MCF 10A (cell line): ENCODE measurements at regions not wholly inside any gene's neighbourhood (a gene's known extent, or its start where the extent isn't known, plus 50 kb on each side); places are given as distances from the start of the nearest gene placed in this dataset.

Experiments used
- BruUV-seq: library from RNA; stranded (reverse); fragments of 400-500 nt; replicated peaks from 2 replicates; lab custom pipeline; 2021; lab: Mats Ljungman, UMichigan
- CTCF ChIA-PET: fragments of 300-600 bp; sonication (Branson Sonifier 250); formaldehyde crosslinking; extraction: SDS; loops from one replicate; lab custom pipeline; 2021; ENCODE audit warnings: antibody characterized with exemption, inconsistent platforms; lab: Yijun Ruan, JAX
- POLR2A ChIA-PET: fragments of 300-600, 350-650 bp; sonication (Branson Sonifier 250); formaldehyde crosslinking; extraction: SDS; loops from one replicate; lab custom pipeline; 2020; ENCODE audit warnings: antibody characterized with exemption, inconsistent platforms; lab: Yijun Ruan, JAX
- DNase-seq: peaks from one replicate; pipeline ENCODE4 v3.0.0-alpha.2; 2018; ENCODE audit not compliant: unreplicated experiment
- H3K27ac Mint-ChIP-seq: one replicate; pipeline ENCODE4 v1.8.0; 2022; ENCODE audit warnings: mild to moderate bottlenecking, low read depth, mixed read lengths; ENCODE audit not compliant: unreplicated experiment
- H3K27me3 Mint-ChIP-seq: one replicate; pipeline ENCODE4 v1.8.0; 2022; ENCODE audit warnings: mixed read lengths; ENCODE audit not compliant: insufficient read depth, unreplicated experiment
- H3K36me3 Mint-ChIP-seq: one replicate; pipeline ENCODE4 v1.8.0; 2022; ENCODE audit warnings: mild to moderate bottlenecking, moderate library complexity, mixed read lengths; ENCODE audit not compliant: insufficient read depth, unreplicated experiment
- H3K4me1 Mint-ChIP-seq: one replicate; pipeline ENCODE4 v1.8.0; 2022; ENCODE audit warnings: mixed read lengths; ENCODE audit not compliant: insufficient read depth, unreplicated experiment
- H3K4me3 Mint-ChIP-seq: one replicate; pipeline ENCODE4 v1.8.0; 2022; ENCODE audit warnings: mild to moderate bottlenecking, moderate library complexity, mixed read lengths; ENCODE audit not compliant: unreplicated experiment
- H3K9me3 Mint-ChIP-seq: one replicate; pipeline ENCODE4 v1.8.0; 2022; ENCODE audit warnings: mixed read lengths; ENCODE audit not compliant: unreplicated experiment
- intact Hi-C: fragments of 100-400 bp; cut with micrococcal nuclease; formaldehyde crosslinking; loops from 2 replicates; pipeline ENCODE4 v1.14.1; 2022
- TF ChIP-seq, protein P1 (sequence below): fragments of 200-600 bp; IDR thresholded peaks from one replicate; pipeline ENCODE4 v1.8.0; 2022; ENCODE audit warnings: antibody characterized with exemption, mild to moderate bottlenecking; ENCODE audit not compliant: unreplicated experiment

DNA sequence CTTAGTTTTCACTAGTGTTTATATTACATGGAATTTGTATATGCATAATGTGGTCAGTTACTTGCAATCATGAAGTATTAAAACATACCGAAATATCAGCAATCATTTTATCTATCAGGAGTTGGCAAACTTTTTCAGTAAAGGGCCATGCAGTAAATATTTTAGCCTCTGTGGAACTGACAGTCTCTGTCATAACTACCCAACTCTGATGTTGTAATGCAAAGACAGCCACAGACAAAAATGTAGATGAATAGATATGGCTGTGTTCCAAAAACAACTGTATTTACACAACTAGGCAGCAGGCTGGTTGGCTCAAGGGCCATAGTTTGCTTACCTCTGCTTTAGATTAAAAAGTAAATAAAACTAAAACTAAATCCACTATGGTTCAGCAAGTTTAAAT lies 200.2 kb downstream of the HS3ST1 start:
- no peak overlapping the region for H3K4me3 Mint-ChIP-seq
- H3K27me3 Mint-ChIP-seq, result peaks cover 13% of the 10 kb centered on the region
- TF ChIP-seq, protein P1, sequence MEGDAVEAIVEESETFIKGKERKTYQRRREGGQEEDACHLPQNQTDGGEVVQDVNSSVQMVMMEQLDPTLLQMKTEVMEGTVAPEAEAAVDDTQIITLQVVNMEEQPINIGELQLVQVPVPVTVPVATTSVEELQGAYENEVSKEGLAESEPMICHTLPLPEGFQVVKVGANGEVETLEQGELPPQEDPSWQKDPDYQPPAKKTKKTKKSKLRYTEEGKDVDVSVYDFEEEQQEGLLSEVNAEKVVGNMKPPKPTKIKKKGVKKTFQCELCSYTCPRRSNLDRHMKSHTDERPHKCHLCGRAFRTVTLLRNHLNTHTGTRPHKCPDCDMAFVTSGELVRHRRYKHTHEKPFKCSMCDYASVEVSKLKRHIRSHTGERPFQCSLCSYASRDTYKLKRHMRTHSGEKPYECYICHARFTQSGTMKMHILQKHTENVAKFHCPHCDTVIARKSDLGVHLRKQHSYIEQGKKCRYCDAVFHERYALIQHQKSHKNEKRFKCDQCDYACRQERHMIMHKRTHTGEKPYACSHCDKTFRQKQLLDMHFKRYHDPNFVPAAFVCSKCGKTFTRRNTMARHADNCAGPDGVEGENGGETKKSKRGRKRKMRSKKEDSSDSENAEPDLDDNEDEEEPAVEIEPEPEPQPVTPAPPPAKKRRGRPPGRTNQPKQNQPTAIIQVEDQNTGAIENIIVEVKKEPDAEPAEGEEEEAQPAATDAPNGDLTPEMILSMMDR, result no peak
- peak; percentile 77 for DNase-seq
- peaks cover 13% of the 10 kb centered on the region for H3K4me1 Mint-ChIP-seq
- ChIA-PET CTCF (interaction anchor here (0.5 to 0.8 kb wide), 2 partner anchors 13 to 138 kb away, joined by 3 to 4 read pairs; no protein-coding TSS in a partner anchor), POLR2A (interaction anchor here (1.6 kb wide), 1 partner anchor 11 kb away, joined by 5 read pairs; no protein-coding TSS in a partner anchor)
- H3K27ac Mint-ChIP-seq, result no peak overlapping the region
- no peaks in the 10 kb centered on the region for H3K9me3 Mint-ChIP-seq
- intact Hi-C loops, result no loop called here
- no TSS peak for BruUV-seq
- H3K36me3 Mint-ChIP-seq, result no peaks in the 10 kb centered on the region

DNA sequence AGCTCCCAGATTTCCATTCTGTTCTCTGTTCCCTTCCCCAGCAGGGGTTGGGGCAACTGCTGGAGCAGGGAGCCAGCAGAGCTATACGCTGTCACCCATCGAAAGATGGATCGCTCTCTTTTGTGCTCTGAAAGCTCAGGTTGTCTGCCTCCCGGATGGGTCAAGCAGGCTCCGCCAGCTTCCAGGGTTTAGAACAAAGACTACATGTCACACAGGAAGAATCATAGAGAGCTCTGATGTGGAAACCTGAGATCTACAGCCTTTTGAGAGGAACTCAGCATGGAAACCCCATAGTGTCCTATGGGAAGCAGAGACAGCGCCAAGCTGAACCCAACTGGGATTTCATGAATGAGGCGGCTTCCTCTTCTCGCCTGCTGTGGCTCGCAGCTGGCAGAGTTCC lies 205.4 kb downstream of the HS3ST1 start:
- no TSS peak for BruUV-seq
- no peak for DNase-seq
- Mint-ChIP-seq H3K36me3 (no peaks in the 10 kb centered on the region), H3K4me1 (peaks cover 6% of the 10 kb centered on the region), H3K4me3 (no peak overlapping the region), H3K27ac (no peak overlapping the region), H3K27me3 (peaks cover 13% of the 10 kb centered on the region), H3K9me3 (no peaks in the 10 kb centered on the region)
- ChIA-PET CTCF (interaction anchor here (0.6 kb wide), 1 partner anchor 494 kb away, joined by 3 read pairs; no protein-coding TSS in a partner anchor), POLR2A (no interaction called here)
- intact Hi-C loops, result no loop called here
- TF ChIP-seq, protein P1, result no peak

DNA sequence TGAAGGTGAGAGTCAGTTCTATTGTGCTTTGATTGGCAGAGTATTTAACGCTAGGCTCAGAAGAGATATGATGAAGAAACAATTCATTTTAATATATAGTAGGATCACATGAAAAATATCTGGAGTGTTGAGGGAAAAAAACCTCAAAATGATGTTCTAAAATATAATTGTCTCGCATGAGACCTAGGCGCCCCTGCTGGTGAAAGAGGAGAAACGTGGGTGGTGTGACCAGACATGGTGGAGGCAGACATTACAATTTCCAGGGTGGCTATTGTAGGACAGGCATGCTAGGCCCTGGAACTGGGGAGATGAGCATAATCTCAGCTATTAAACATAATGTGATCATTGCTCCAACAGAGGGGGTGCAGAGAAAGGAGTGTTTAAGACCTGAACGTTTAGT lies 210.0 kb downstream of the HS3ST1 start:
- DNase-seq, result peak; percentile 17
- H3K9me3 Mint-ChIP-seq, result no peaks in the 10 kb centered on the region
- no peak overlapping the region for H3K27ac Mint-ChIP-seq
- H3K27me3 Mint-ChIP-seq, result no peaks in the 10 kb centered on the region
- TF ChIP-seq, protein P1, result no peak
- H3K4me1 Mint-ChIP-seq, result no peaks in the 10 kb centered on the region
- ChIA-PET POLR2A (no interaction called here), CTCF (interaction anchor here (0.7 to 0.9 kb wide), 2 partner anchors 330 to 624 kb away, joined by 3 read pairs; no protein-coding TSS in a partner anchor)
- BruUV-seq, result no TSS peak
- no peaks in the 10 kb centered on the region for H3K36me3 Mint-ChIP-seq
- no peak overlapping the region for H3K4me3 Mint-ChIP-seq
- intact Hi-C loops, result no loop called here

DNA sequence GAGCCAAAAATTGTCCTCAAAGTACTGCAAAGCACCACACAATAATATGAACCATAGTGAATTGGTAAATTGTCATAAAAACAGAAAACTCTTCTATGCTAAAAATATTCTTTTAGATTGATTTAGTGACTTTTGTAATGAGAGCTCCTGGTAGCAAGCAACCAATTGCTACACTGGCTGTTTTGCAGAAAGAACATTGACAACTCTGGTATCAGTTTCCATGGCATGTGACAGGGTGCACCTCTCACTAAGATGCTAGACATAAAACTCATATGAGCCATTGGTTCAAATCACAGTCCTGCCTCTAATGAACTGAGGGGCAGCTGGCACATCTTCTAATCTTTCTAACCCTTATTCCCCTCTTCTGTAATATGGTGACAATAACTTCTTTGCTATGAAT lies 212.2 kb downstream of the HS3ST1 start:
- Mint-ChIP-seq H3K9me3 (no peaks in the 10 kb centered on the region), H3K36me3 (no peaks in the 10 kb centered on the region), H3K27ac (no peak overlapping the region), H3K4me1 (no peaks in the 10 kb centered on the region), H3K4me3 (no peak overlapping the region), H3K27me3 (no peaks in the 10 kb centered on the region)
- BruUV-seq, result no TSS peak
- TF ChIP-seq, protein P1, result no peak
- intact Hi-C loops, result no loop called here
- no peak for DNase-seq
- ChIA-PET CTCF (interaction anchor here (1.3 kb wide), 1 partner anchor 11 kb away, joined by 3 read pairs; no protein-coding TSS in a partner anchor), POLR2A (no interaction called here)
